Astrocyte of the spinal cord (primary cell): ENCODE measurements at regions not wholly inside any gene's neighbourhood (a gene's known extent, or its start where the extent isn't known, plus 50 kb on each side); places are given as distances from the start of the nearest gene placed in this dataset.

Source experiments
- DNase-seq: peaks from one replicate; pipeline ENCODE4 v3.0.0; 2011; ENCODE audit warnings: low read depth, low spot score
- H3K4me3 ChIP-seq: 2 replicates; pipeline ENCODE4 v1.5.1; 2011; ENCODE audit warnings: low read depth, mild to moderate bottlenecking, low read length, moderate library complexity
- CTCF ChIP-seq: IDR thresholded peaks from 2 replicates; pipeline ENCODE4 v1.5.1; 2012; ENCODE audit warnings: low read depth, mild to moderate bottlenecking, low read length, inconsistent platforms
- in situ Hi-C: cut with HindIII; loops from 2 replicates; pipeline ENCODE4 v1.10.0; 2017; ENCODE audit warnings: low sequenced_read_pairs

- DNase-seq, result no peak
- no peak overlapping the region for H3K4me3 ChIP-seq
- no peak for TF ChIP-seq CTCF
- in situ Hi-C loops, result no loop called here
These were observed 352.0 kb upstream of the DACH1 start for GRCh38 chr13:72218966-72219365.

- TF ChIP-seq CTCF, result no peak
- DNase-seq, result no peak
- no peak overlapping the region for H3K4me3 ChIP-seq
- in situ Hi-C loops, result no loop called here
These were observed 350.1 kb upstream of the DACH1 start for GRCh38 chr13:72217142-72217541.

- no peak for DNase-seq
- no peak for TF ChIP-seq CTCF
- in situ Hi-C loops, result no loop called here
- H3K4me3 ChIP-seq, result no peak overlapping the region
These were observed 341.2 kb upstream of the DACH1 start for GRCh38 chr13:72208112-72208645.

- peak; percentile 74 for DNase-seq
- in situ Hi-C loops, result no loop called here
- TF ChIP-seq CTCF, result no peak
- no peak overlapping the region for H3K4me3 ChIP-seq
These were observed 338.8 kb upstream of the DACH1 start for GRCh38 chr13:72205773-72206172.

GRCh38 chr13:72204291-72204690, 337.3 kb upstream of the DACH1 start:
- no peak overlapping the region for H3K4me3 ChIP-seq
- TF ChIP-seq CTCF, result no peak
- peak; percentile 74 for DNase-seq
- in situ Hi-C loops, result no loop called here

GRCh38 chr13:72201726-72202125, 334.7 kb upstream of the DACH1 start:
- TF ChIP-seq CTCF, result no peak

GRCh38 chr13:72199640-72200039, 332.6 kb upstream of the DACH1 start:
- no peak for DNase-seq
- in situ Hi-C loops, result no loop called here

More at GRCh38 chr13:72201726-72202125, 334.7 kb upstream of the DACH1 start:
- no peak for DNase-seq
- no peak overlapping the region for H3K4me3 ChIP-seq
- in situ Hi-C loops, result no loop called here

More at GRCh38 chr13:72199640-72200039, 332.6 kb upstream of the DACH1 start:
- no peak overlapping the region for H3K4me3 ChIP-seq
- TF ChIP-seq CTCF, result no peak
